Large intestine (tissue), 3 donors: ENCODE measurements at regions not wholly inside any gene's neighbourhood (a gene's known extent, or its start where the extent isn't known, plus 50 kb on each side); places are given as distances from the start of the nearest gene placed in this dataset.

ENCODE experiments used
- DNase-seq, 2 donors: peaks; one replicate each; pipeline versions ENCODE4 v3.0.0 to v3.0.0-alpha.2; 2013
- H3K27ac ChIP-seq: one replicate; pipeline ENCODE4 v1.5.1; 2013; ENCODE audit warnings: low read length
- H3K27me3 ChIP-seq: 2 replicates; pipeline ENCODE4 v1.6.1; 2013; ENCODE audit warnings: low read length; ENCODE audit not compliant: control insufficient read depth, insufficient read depth
- H3K36me3 ChIP-seq: 2 replicates; pipeline ENCODE4 v1.6.1; 2013; ENCODE audit warnings: low read length; ENCODE audit not compliant: control insufficient read depth, insufficient read depth
- H3K4me1 ChIP-seq: one replicate; pipeline ENCODE4 v1.6.1; 2013; ENCODE audit warnings: low read length; ENCODE audit not compliant: control insufficient read depth, insufficient read depth
- H3K4me3 ChIP-seq: one replicate; pipeline ENCODE4 v1.5.1; 2013; ENCODE audit warnings: low read length
- H3K9me3 ChIP-seq: one replicate; pipeline ENCODE4 v1.6.1; 2013; ENCODE audit warnings: mild to moderate bottlenecking, low read depth, low read length, moderate library complexity; ENCODE audit not compliant: control insufficient read depth
- WGBS: methylation state at CpG from one replicate; pipeline ENCODE4 v1.1.5; 2013; ENCODE audit warnings: low lambda C conversion rate; ENCODE audit not compliant: insufficient coverage; 5-methylcytosine and 5-hydroxymethylcytosine counted together

DNA sequence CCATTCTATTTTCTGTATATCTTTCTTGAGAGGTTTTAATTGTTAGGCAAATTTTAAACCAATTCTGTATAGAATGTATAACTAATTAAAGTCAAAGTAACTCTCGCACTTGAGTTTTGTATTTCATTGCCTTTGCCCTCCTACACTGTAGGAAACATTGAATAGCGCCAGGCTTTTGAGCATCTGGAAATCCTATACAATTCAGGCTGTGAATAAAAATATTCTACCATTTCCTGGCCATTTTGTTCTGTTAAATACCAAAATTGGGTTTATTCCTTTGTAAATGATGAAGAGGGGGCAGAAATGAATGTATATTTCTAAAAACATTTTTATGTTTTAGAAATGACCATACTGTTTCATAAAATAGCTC lies 571.8 kb upstream of the CLINT1 start:
- Histone ChIP-seq H3K4me1 (no peaks in the 10 kb centered on the region), H3K9me3 (no peaks in the 10 kb centered on the region), H3K4me3 (no peak overlapping the region), H3K27me3 (no peaks in the 10 kb centered on the region), H3K36me3 (no peaks in the 10 kb centered on the region), H3K27ac (no peak overlapping the region)
- no peak for DNase-seq
- 100% methylated on average over 2 of the region's 2 CpGs for WGBS

DNA sequence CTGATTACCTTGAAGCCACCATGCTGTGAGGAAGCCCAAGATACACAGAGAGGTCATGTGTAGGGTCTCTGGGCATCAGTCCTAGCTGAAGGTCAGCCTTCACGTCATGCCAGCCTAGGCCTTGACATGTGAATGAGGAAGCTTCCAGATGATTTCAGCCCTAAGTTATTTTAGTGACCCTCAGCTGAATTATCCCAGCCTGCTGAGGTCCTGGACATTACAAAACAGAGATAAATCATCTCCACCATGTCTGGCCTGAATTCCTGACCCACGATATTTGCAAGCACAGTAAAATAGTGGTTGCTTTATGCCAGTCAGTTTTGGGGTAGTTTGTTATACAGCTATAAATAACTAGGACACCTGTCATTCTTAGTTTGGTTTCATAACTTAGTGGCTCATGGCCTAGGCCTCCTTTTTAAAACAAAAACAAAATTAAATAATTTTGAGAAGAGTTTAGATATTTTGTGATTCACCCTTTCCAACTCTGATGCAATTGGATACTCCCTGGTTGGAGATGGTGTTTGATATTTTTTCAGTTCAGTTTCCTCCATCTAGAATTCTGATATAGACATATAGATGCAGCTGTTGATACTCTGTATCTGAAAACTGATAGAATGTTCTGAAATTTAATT lies 571.3 kb upstream of the CLINT1 start:
- H3K4me1 ChIP-seq = no peaks in the 10 kb centered on the region
- no CpG with 5 or more reads among the region's 2 CpGs for WGBS

DNA sequence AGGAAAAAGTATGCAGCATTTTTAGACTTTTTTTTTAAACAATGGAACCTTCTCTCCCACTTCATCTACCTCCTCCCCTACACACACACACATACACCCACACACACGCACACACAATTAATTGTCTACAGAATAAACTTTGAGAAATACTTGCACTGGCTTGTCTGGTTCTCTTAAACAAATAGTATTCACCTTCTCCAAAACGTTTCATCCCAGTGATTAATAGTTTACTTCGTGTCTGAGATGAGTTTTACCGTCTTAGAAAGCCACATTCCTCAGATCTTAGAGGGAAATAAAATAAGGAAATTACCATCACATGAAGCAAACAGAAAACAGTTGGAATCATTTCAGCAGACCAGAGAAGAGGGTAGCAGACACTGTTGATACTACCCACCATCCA lies 570.6 kb upstream of the CLINT1 start:
- Histone ChIP-seq H3K9me3 (no peaks in the 10 kb centered on the region), H3K4me1 (no peaks in the 10 kb centered on the region), H3K36me3 (no peaks in the 10 kb centered on the region), H3K4me3 (no peak overlapping the region), H3K27ac (no peak overlapping the region), H3K27me3 (no peaks in the 10 kb centered on the region)
- WGBS = 33% methylated on average over 1 of the region's 4 CpGs
- no peak for DNase-seq

More for the DNA sequence above, 571.3 kb upstream of the CLINT1 start:
- Histone ChIP-seq H3K27ac (no peak overlapping the region), H3K4me3 (no peak overlapping the region), H3K27me3 (no peaks in the 10 kb centered on the region), H3K9me3 (no peaks in the 10 kb centered on the region), H3K36me3 (no peaks in the 10 kb centered on the region)
- DNase-seq = no peak

DNA sequence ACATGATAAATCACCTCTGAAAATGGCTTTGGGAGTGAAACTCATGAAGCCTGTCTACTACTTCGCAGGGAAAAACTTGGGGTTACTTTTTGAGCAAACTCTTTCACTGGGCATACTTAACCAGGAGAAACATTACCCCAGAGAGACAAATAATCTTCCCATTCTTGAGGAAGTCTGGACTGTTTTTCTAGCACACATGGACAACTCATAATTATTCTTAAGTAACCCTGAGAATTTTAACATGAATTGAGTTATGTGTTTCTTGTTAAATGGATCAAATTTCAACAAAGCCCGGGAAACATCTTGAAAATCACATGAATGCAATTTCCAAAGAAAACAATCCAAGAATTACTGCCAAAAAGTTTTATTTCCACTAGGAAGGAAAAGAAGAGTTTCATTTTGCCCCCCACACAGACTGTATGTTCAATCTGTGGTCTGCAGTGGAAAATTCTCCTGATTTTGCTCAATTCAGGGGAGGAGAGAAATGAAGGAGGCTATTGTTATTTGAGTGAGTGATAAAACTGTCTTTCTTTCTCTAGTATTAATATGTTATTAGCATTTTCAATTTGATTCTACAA lies 564.8 kb upstream of the CLINT1 start:
- Histone ChIP-seq H3K9me3 (no peaks in the 10 kb centered on the region), H3K36me3 (no peaks in the 10 kb centered on the region), H3K27me3 (no peaks in the 10 kb centered on the region), H3K27ac (no peak overlapping the region), H3K4me3 (no peak overlapping the region), H3K4me1 (no peaks in the 10 kb centered on the region)
- no peak for DNase-seq
- WGBS = no CpG with 5 or more reads among the region's 2 CpGs

DNA sequence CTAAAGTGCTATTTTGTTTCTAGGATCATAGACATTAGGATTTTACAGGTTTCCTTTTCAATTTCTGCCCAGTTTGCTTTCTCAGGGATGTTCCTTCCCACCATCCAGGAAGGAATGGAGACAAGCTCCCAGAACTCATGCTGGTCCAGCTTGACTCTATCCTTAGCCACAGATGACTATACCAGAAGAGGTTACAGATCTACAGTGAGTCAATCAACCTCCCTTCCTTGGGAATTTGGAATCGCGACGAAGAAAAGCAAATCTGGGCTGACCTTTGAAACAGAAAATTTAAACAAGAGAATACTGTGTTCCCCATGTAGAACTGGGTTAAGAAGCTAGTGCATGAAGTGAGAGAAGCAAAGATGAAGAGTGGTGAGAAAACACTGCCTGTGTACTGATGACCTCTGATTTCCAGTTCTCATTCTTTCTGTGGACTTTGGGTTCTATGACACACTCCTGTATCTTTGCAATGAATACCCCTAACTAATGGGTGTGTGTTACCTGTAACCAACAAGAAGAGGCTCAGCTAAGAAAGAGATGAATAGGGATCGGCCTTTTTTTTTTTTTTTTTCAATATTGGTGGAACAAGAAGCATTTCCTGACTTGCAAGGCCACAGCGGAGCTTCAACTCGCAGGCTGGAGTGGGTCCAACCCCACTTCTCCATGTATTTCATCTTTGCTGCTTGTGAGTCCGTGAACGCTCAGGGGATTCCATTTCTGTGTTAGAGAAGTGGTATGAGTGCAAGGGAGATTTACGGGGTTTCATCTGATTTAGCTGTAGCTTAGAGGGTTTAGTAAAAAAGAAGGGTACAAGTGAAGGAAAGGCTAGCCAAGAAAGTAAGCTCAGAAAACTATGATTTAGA lies 563.9 kb upstream of the CLINT1 start:
- Histone ChIP-seq H3K27me3 (no peaks in the 10 kb centered on the region), H3K36me3 (no peaks in the 10 kb centered on the region), H3K9me3 (no peaks in the 10 kb centered on the region), H3K27ac (no peak overlapping the region), H3K4me1 (no peaks in the 10 kb centered on the region), H3K4me3 (no peak overlapping the region)
- WGBS = 97% methylated on average over 4 of the region's 9 CpGs
- DNase-seq = no peak

DNA sequence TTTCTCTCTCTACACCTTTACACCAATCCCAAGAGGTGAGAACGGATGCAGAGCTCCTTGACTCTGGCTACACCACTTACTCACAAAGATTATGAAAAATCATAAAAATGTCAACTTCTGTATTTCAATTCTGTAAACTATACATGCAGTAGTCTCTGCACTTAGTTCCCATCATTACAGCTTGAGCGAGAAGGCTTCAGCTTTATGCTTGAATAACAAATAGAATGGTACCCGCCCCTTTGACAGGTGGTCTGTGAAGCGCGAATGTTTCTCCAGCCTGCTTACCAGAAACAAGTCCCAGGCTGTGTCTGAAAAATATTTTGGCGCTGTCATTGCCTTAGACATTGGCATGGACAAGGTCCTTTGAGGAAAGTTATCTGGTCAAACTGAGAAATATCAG lies 562.4 kb upstream of the CLINT1 start:
- no peaks in the 10 kb centered on the region for H3K4me1 ChIP-seq

DNA sequence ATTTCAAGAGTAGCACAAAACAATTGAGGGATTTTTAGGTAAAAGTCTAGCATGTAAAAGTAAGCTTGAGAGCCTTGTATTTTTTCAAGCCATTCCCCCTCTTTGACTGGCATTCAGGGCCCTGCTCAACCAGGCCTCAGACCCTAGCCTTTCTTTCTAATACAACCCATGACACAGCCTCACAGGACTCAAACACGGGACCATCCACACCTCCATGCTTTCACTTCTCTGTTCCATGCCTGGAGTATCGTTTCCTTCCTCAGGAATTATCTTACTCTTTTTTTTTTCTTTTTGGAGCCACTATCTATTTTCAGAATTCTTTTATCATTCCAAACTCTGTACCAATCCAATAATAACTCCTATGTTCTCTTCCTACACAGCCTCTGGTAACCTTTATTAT lies 560.2 kb upstream of the CLINT1 start:
- no peak overlapping the region for H3K4me3 ChIP-seq

More for the DNA sequence above, 562.4 kb upstream of the CLINT1 start:
- WGBS = no CpG with 5 or more reads among the region's 6 CpGs
- Histone ChIP-seq H3K9me3 (no peaks in the 10 kb centered on the region), H3K4me3 (no peak overlapping the region), H3K27ac (no peak overlapping the region), H3K27me3 (no peaks in the 10 kb centered on the region), H3K36me3 (no peaks in the 10 kb centered on the region)
- DNase-seq = no peak

DNA sequence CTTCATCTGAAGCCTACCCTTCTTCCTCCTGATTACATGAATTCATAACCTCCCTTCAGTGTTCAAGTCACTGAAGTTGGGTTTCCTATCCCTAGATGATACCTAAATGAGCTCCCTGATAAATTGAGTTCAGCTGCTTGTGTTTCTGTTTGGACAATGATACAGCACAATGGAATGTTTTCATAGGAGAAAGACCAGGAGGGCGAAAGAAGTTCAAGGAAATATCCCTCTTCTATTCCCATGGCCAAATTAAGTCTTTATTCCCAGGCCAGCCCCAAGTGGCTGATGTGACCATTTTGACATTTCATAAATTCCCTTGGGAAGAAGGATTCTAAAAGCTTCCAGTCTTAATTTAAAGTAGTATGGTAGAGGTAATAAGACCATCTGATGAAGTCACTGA lies 555.8 kb upstream of the CLINT1 start:
- no peak for DNase-seq
- Histone ChIP-seq H3K27me3 (no peaks in the 10 kb centered on the region), H3K4me1 (no peaks in the 10 kb centered on the region), H3K36me3 (no peaks in the 10 kb centered on the region), H3K27ac (no peak overlapping the region), H3K9me3 (no peaks in the 10 kb centered on the region), H3K4me3 (no peak overlapping the region)
- WGBS = no CpG with 5 or more reads among the region's 1 CpG

More for the DNA sequence above, 560.2 kb upstream of the CLINT1 start:
- Histone ChIP-seq H3K27me3 (no peaks in the 10 kb centered on the region), H3K9me3 (no peaks in the 10 kb centered on the region), H3K36me3 (no peaks in the 10 kb centered on the region), H3K27ac (no peak overlapping the region), H3K4me1 (no peaks in the 10 kb centered on the region)
- no peak for DNase-seq
- 83% methylated on average over 1 of the region's 2 CpGs for WGBS

DNA sequence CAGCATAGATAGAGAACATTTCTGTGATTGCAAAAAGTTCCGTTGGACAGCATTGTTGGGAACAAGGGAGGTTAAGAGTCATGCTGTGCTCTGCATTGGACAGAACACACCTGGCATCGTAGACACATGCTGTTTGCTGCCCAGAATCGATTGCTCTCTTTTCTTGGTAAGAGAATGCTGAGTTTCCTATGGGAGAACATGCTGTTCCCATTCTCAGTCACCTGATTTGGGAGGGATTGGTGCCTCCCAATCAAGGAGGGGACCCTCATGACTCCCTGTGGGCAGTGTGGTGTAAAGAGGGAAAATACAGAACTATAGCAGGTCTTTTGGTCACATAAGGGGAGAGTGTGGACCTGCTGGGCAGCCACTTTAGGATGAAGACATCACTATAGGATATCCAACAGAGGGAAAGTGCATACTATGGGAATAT lies 555.4 kb upstream of the CLINT1 start:
- no peaks in the 10 kb centered on the region for H3K4me1 ChIP-seq
- H3K9me3 ChIP-seq = no peaks in the 10 kb centered on the region
- no peak for DNase-seq
- WGBS = 86% methylated on average over 1 of the region's 3 CpGs
- H3K27me3 ChIP-seq = no peaks in the 10 kb centered on the region
- no peak overlapping the region for H3K4me3 ChIP-seq
- H3K36me3 ChIP-seq = no peaks in the 10 kb centered on the region
- H3K27ac ChIP-seq = no peak overlapping the region

DNA sequence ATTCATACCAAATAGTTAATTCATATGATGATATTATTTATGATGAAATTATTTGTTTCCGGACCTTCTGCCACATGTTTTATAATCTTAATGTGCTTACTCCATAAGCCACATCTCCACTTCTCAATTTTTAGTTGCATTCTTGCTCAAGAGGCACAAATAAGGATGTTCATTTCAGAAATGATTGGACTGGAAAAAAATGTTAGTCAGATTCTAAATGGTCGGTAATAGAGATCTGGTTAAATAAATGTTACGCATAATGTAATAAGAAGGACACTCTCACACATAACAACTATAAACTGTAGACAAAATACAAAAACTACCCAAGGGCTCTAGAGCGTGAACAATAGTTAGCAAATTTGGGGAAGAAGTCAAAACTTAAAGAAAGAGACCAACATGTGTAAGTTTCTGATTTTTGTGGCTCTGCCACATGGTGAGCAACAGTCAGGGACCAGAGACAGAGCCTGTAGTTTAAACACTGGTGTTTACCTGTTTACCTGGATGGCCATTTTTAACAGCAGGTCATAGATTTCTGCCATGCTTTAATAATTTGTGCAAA lies 554.3 kb upstream of the CLINT1 start:
- 90% methylated on average over 3 of the region's 4 CpGs for WGBS
- Histone ChIP-seq H3K27me3 (no peaks in the 10 kb centered on the region), H3K4me1 (no peaks in the 10 kb centered on the region), H3K27ac (no peak overlapping the region), H3K9me3 (no peaks in the 10 kb centered on the region), H3K4me3 (no peak overlapping the region), H3K36me3 (no peaks in the 10 kb centered on the region)
- no peak for DNase-seq
